ENCODE measurements at regions not wholly inside any gene's neighbourhood (a gene's known extent, or its start where the extent isn't known, plus 50 kb on each side); places are given as distances from the start of the nearest gene placed in this dataset.
"Not testable (repeated sequence)": the region's sequence is repeated elsewhere in the genome, so short reads cannot be mapped to it uniquely, and the experiment has no call there.

DNA sequence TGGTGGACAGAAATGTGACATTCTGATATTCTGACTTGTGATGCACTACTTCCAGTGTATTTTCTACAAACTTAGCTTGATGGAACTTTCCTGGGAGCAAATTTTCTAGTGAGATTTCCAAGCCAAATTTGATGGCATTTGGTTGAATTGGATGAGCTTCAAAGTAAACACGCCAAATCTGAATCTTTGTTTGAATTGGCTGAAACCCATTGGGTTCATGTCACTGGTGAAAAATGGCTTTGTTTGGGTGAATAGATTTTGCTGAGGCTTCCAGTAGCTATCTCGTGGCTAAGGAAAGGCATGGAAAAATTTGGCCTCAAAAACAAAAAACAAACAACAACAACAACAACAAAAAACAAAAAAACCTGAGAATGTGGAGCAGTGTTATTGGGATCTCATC, 271.1 kb upstream of the RPS23 start:
- Histone ChIP-seq H3K36me3 (ENCODE audit: insufficient read depth, low read length) (no peaks in the 10 kb centered on the region), H3K27me3 (ENCODE audit: insufficient read depth, low read length) (no peaks in the 10 kb centered on the region), H3K9me3 (ENCODE audit: low read length) (no peaks in the 10 kb centered on the region), H2AFZ (ENCODE audit: low read depth, low read length) (no peak overlapping the region), H3K4me1 (ENCODE audit: insufficient read depth, low read length) (no peaks in the 10 kb centered on the region), H3K4me3 (ENCODE audit: low read length) (no peak overlapping the region)

DNA sequence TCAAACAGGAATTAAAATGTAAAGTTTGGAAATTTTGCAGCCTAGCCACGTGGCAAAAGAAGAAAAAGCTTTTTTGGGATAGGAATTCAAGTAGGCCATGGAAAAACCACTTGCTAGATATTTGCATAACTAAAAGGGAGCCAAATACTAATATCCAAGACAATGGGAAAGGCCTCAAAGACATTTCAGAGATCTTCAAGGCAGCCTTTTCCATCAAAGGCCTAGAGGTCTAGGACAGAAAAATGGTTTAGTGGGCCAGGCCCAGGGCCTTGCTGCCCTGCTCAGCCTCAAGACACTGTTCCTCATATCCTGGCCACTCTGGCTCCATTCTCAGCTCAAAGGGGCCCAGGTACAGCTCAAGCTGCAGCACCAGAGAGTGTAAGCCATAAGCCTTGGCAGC, 265.9 kb upstream of the RPS23 start:
- Histone ChIP-seq H3K27me3 (ENCODE audit: insufficient read depth, low read length) (no peaks in the 10 kb centered on the region), H3K4me1 (ENCODE audit: insufficient read depth, low read length) (no peaks in the 10 kb centered on the region), H3K9me3 (ENCODE audit: low read length) (no peaks in the 10 kb centered on the region), H3K36me3 (ENCODE audit: insufficient read depth, low read length) (no peaks in the 10 kb centered on the region), H2AFZ (ENCODE audit: low read depth, low read length) (no peak overlapping the region), H3K4me3 (ENCODE audit: low read length) (no peak overlapping the region)

DNA sequence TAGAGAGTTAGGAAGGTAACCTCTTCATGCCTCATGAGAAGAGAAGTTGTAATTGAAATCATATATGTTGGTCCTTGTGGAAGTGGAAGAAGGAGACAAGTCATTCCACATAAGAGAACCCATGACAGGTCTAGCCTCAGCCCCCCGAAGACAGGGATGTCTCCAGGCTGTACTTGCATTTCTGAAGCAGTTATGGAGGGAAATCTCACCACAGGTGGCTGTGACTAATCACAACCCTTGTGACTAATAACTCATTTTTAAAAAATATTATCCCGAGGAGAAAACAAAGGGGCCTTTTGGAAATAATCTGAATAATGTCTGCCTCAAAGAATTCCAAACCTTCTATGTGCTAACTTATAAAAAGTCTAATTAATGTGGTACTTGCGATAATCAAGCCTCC, 262.1 kb upstream of the RPS23 start:
- Histone ChIP-seq H3K4me1 (ENCODE audit: insufficient read depth, low read length) (no peaks in the 10 kb centered on the region), H2AFZ (ENCODE audit: low read depth, low read length) (no peak overlapping the region), H3K36me3 (ENCODE audit: insufficient read depth, low read length) (no peaks in the 10 kb centered on the region), H3K9me3 (ENCODE audit: low read length) (no peaks in the 10 kb centered on the region), H3K4me3 (ENCODE audit: low read length) (no peak overlapping the region), H3K27me3 (ENCODE audit: insufficient read depth, low read length) (no peaks in the 10 kb centered on the region)

DNA sequence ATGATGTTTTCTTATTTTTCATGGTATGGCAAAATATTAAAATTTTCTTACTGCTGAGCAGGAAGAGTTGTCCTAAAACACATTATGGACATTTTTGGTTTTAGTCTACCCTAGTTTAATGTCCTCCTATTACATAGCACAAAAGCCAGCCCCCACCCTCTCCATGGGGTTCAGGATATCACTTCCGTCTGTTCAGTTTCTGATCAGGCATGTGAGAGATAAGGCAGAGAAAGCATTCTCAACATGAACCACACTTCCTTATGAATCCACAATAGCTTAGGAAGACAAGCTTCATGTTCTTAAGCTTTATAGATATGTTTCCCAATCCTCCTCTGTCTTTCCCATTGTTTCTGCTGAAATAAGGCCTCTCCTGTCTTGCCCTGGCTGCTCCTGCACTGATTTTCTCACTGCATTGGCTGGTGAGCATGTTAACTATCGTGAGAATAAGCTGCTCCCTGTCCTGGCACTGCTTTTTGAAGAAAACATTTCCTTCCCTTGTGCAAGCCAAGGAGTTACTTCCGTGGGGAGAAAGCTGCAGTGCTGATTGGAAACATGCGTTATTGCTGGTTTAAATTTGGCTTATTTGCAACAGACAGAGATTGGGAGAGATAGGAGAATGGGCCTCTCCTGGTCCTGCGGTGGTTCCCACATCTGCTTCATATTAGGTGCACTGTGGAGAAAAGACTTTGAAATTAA, 260.3 kb upstream of the RPS23 start:
- H3K4me1 ChIP-seq (ENCODE audit: insufficient read depth, low read length), result no peaks in the 10 kb centered on the region
- no peaks in the 10 kb centered on the region for H3K9me3 ChIP-seq (ENCODE audit: low read length)
- no peak overlapping the region for H2AFZ ChIP-seq (ENCODE audit: low read depth, low read length)
- H3K27me3 ChIP-seq (ENCODE audit: insufficient read depth, low read length), result no peaks in the 10 kb centered on the region
- no peaks in the 10 kb centered on the region for H3K36me3 ChIP-seq (ENCODE audit: insufficient read depth, low read length)
- H3K4me3 ChIP-seq (ENCODE audit: low read length), result no peak overlapping the region

DNA sequence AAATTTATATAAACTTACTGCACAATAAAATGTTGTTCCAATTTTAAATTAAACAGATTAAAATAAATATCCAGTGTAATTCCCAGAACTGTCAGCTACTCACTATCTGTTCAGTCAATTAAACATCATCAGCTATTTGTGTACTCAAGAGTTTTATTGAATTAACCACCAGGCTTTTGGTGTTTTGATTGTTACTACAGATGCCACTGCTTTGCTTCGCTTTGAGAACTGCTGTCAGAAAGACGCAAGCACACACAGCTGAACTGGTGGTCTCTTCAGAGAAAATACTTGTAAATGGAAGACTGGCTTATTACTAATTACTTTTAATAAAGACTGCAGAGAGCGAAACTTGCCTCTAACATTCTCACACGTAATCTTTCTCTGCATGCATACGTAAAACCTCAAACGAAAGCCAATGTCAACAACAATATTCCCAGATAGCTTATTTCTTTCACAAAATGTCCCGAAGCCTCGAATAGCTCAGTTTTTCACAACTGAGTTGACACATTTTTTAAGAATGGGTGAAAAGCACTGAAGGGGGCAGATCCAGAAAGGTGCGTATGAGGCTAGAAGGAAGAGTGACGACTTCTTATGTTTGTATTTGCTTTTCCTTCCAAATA, 259.6 kb upstream of the RPS23 start:
- no peaks in the 10 kb centered on the region for H3K9me3 ChIP-seq (ENCODE audit: low read length)
- H3K4me1 ChIP-seq (ENCODE audit: insufficient read depth, low read length), result no peaks in the 10 kb centered on the region
- H2AFZ ChIP-seq (ENCODE audit: low read depth, low read length), result no peak overlapping the region
- no peaks in the 10 kb centered on the region for H3K36me3 ChIP-seq (ENCODE audit: insufficient read depth, low read length)
- H3K27me3 ChIP-seq (ENCODE audit: insufficient read depth, low read length), result no peaks in the 10 kb centered on the region
- H3K4me3 ChIP-seq (ENCODE audit: low read length), result no peak overlapping the region

DNA sequence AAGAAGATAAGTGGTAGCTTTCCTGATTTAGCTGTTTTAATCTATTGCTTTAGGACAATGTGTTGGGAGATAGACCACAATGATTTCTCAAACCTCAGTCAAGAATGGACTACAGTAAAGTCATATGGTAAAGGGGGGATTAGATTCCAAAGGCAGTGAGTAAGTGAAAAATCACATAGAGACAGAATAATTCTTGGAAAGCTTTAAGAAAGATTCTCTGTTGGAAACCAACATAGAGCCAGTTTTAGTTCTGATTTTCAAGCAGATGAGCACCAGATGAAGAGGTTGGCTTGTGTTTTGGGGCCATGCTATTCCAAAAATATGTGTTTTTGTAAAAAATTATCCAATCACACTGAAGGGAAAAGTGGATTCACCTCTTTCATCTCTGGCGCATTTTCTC, 256.8 kb upstream of the RPS23 start:
- H3K4me3 ChIP-seq (ENCODE audit: low read length), result no peak overlapping the region

DNA sequence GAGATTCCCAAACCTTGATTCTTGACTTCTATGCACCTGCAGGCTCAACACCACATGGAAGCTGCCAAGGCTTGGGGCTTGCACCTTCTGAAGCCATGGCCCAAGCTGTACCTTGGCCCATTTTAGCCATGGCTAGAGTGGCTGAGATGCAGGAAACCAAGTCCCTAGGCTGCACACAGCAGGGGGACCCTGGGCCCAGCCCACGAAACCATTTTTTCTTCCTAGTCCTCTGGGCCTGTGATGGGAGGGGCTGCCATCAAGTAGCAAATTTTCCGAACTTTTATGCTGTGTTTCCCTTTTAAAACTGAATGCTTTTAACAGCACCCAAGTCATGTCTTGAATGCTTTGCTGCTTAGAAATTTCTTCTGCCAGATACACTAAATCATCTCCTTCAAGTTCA, 253.9 kb upstream of the RPS23 start:
- not testable (repeated sequence) for H3K4me1 ChIP-seq (ENCODE audit: insufficient read depth, low read length); H3K27me3 ChIP-seq (ENCODE audit: insufficient read depth, low read length); H3K36me3 ChIP-seq (ENCODE audit: insufficient read depth, low read length); H2AFZ ChIP-seq (ENCODE audit: low read depth, low read length); H3K9me3 ChIP-seq (ENCODE audit: low read length); H3K4me3 ChIP-seq (ENCODE audit: low read length)

More for the DNA sequence above, 256.8 kb upstream of the RPS23 start:
- H3K36me3 ChIP-seq (ENCODE audit: insufficient read depth, low read length), result no peaks in the 10 kb centered on the region
- H3K9me3 ChIP-seq (ENCODE audit: low read length), result no peaks in the 10 kb centered on the region
- no peak overlapping the region for H2AFZ ChIP-seq (ENCODE audit: low read depth, low read length)
- H3K27me3 ChIP-seq (ENCODE audit: insufficient read depth, low read length), result no peaks in the 10 kb centered on the region
- H3K4me1 ChIP-seq (ENCODE audit: insufficient read depth, low read length), result no peaks in the 10 kb centered on the region

DNA sequence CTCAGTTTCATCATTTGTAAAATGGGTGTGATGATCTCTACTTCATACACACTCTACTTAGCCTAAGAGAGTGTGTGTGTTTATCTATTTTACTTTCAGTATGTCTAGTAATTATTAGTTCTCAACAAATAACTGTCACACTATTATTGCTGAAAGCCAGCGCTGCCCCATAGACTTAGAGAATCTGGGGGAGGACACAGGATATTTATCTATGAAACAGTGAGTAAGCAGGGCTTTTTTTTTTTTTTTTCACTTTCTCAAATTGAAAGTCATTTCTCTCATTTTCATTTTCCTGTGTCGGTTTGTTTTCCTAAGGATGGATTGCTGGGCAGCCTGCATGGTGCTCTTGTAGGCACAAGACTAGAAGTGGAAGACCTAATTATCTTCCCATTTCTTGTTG, 248.4 kb upstream of the RPS23 start:
- no peaks in the 10 kb centered on the region for H3K36me3 ChIP-seq (ENCODE audit: insufficient read depth, low read length)
- H3K4me1 ChIP-seq (ENCODE audit: insufficient read depth, low read length), result peaks cover 5% of the 10 kb centered on the region
- H2AFZ ChIP-seq (ENCODE audit: low read depth, low read length), result no peak overlapping the region

DNA sequence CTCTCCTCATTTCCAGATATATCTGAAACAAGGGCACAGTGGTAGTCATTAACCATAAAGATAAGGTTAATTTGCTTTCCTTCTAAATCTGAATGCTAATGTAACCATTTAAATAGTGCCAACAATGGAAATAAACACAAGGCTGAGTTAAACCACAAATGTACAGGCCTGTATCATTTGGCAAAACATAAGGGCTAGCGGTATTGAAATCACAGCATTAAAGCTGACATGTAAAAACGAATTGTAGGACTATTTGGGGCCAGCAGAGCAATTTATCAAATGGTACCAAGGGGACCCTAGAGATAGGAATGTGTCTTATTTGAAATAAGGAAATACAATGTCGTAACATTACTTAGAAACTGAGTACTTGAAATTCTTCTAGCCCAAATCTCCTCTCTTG, 247.5 kb upstream of the RPS23 start:
- Histone ChIP-seq H3K27me3 (ENCODE audit: insufficient read depth, low read length) (no peaks in the 10 kb centered on the region), H3K4me3 (ENCODE audit: low read length) (no peak overlapping the region), H3K36me3 (ENCODE audit: insufficient read depth, low read length) (no peaks in the 10 kb centered on the region), H3K4me1 (ENCODE audit: insufficient read depth, low read length) (peaks cover 5% of the 10 kb centered on the region), H3K9me3 (ENCODE audit: low read length) (no peaks in the 10 kb centered on the region), H2AFZ (ENCODE audit: low read depth, low read length) (no peak overlapping the region)

More for the DNA sequence above, 248.4 kb upstream of the RPS23 start:
- H3K27me3 ChIP-seq (ENCODE audit: insufficient read depth, low read length), result no peaks in the 10 kb centered on the region
- H3K4me3 ChIP-seq (ENCODE audit: low read length), result no peak overlapping the region
- H3K9me3 ChIP-seq (ENCODE audit: low read length), result no peaks in the 10 kb centered on the region

DNA sequence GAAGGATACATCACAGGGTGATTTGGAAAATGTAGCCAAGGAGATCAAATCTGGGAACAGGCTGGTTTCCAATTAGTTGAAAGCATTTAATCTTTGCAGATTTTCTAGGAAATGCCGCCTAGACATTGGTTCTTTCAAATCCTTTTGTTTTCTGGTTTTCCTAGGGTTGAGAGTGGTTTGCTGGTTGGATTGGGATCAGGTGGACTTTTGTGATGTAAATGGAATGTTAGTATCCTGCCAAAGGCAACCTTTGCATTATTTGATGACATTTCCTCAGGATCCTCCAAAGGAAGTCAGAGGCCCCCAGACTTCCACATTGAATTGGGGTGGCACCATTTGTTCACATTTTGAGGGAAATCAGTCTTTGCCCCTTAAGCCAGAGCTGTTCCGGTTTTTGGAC, 245.5 kb upstream of the RPS23 start:
- H3K4me3 ChIP-seq (ENCODE audit: low read length), result no peak overlapping the region
- H3K27me3 ChIP-seq (ENCODE audit: insufficient read depth, low read length), result no peaks in the 10 kb centered on the region
- no peak overlapping the region for H2AFZ ChIP-seq (ENCODE audit: low read depth, low read length)
- peaks cover 5% of the 10 kb centered on the region for H3K4me1 ChIP-seq (ENCODE audit: insufficient read depth, low read length)
- no peaks in the 10 kb centered on the region for H3K9me3 ChIP-seq (ENCODE audit: low read length)
- no peaks in the 10 kb centered on the region for H3K36me3 ChIP-seq (ENCODE audit: insufficient read depth, low read length)

DNA sequence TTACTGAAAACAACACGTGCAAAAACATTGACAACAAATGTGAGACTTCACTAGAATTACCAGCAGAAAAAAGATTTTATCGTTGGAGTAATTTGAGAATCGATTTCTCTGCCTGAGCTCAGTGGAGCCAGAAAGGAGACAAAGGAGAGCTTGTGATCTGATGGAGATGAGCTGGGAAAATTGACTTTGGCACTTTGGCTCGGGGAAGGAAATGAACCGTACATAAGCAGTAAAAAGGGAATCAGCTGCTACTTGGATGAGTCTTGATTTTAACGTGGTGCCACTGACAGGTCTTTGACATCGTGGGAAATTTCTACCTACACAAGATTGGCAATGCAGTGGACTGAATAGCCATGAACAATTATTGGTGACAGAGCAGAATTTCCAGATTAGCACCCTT, 244.7 kb upstream of the RPS23 start:
- Histone ChIP-seq H3K9me3 (ENCODE audit: low read length) (no peaks in the 10 kb centered on the region), H3K27me3 (ENCODE audit: insufficient read depth, low read length) (no peaks in the 10 kb centered on the region), H2AFZ (ENCODE audit: low read depth, low read length) (no peak overlapping the region), H3K4me3 (ENCODE audit: low read length) (no peak overlapping the region), H3K36me3 (ENCODE audit: insufficient read depth, low read length) (no peaks in the 10 kb centered on the region), H3K4me1 (ENCODE audit: insufficient read depth, low read length) (peaks cover 5% of the 10 kb centered on the region)

DNA sequence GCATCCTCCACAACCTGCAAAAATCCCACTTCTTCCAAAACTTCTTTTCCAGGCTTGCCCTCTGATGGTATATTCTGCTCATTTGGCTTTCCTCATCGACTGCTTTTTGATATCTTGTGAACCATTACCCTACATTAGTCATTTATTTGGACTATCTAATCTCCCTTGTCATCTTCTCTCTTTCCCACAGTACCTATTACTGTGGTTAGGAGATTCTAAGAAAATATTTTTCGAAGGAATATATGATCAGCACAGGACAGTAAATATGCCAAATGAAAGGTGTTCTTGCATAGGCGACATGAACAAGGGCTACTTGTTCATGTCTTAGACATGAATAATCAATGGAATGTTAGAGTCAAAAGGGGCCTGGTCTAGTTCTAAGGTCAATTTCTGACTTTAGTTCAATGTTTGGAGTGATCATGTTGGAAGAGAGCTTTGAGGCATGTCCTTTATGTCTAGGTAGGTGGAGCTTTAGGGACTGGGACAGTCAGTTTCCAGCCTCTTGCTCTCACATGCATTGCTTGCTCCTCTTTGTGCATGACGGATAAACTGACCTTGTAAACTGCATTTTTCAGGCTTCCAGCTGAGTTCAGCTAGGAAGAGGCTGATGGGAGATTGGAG, 243.4 kb upstream of the RPS23 start:
- Histone ChIP-seq H2AFZ (ENCODE audit: low read depth, low read length) (no peak overlapping the region), H3K4me3 (ENCODE audit: low read length) (no peak overlapping the region), H3K4me1 (ENCODE audit: insufficient read depth, low read length) (peaks cover 5% of the 10 kb centered on the region), H3K36me3 (ENCODE audit: insufficient read depth, low read length) (no peaks in the 10 kb centered on the region), H3K9me3 (ENCODE audit: low read length) (no peaks in the 10 kb centered on the region), H3K27me3 (ENCODE audit: insufficient read depth, low read length) (no peaks in the 10 kb centered on the region)

DNA sequence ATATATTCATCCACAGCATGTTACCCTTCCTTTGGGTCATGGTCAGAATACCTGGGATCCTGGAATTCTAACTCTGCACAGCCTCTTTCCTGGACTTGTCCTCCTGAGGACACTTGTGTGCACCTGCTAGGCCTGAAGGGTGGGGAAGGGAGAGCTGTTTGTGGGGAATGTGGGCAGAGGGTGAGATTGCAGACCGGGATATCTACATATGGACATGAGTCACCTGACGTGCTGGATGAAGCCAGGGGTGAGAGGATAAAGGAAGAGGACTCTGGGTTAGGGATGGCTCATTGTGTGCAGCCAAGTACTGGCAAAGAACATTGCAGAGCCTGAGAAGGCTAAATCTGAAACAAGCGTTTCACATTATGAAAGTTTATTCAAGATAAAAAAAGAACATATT, 241.4 kb upstream of the RPS23 start:
- Histone ChIP-seq H3K9me3 (ENCODE audit: low read length) (no peaks in the 10 kb centered on the region), H3K36me3 (ENCODE audit: insufficient read depth, low read length) (no peaks in the 10 kb centered on the region), H2AFZ (ENCODE audit: low read depth, low read length) (no peak overlapping the region), H3K27me3 (ENCODE audit: insufficient read depth, low read length) (no peaks in the 10 kb centered on the region), H3K4me3 (ENCODE audit: low read length) (no peak overlapping the region), H3K4me1 (ENCODE audit: insufficient read depth, low read length) (peaks cover 5% of the 10 kb centered on the region)

Data from neuron (in vitro differentiated cells).